Endodermal cell (in vitro differentiated cells): ENCODE measurements at regions not wholly inside any gene's neighbourhood (a gene's known extent, or its start where the extent isn't known, plus 50 kb on each side); places are given as distances from the start of the nearest gene placed in this dataset.
A peak's percentile ranks its signal among the peaks of the same experiment; 100 is the strongest.

Experiments
- DNase-seq: peaks from one replicate; pipeline ENCODE4 v3.0.0-alpha.2; 2017
- H3K27ac ChIP-seq: 2 replicates; pipeline ENCODE4 v1.5.1; 2013; ENCODE audit warnings: mild to moderate bottlenecking, low read depth, low read length, moderate library complexity
- H3K27me3 ChIP-seq: 2 replicates; pipeline ENCODE4 v1.6.1; 2013; ENCODE audit warnings: mild to moderate bottlenecking, low read length, moderate library complexity; ENCODE audit not compliant: insufficient read depth, control insufficient read depth, poor library complexity, severe bottlenecking
- H3K36me3 ChIP-seq: 2 replicates; pipeline ENCODE4 v1.7.0; 2013; ENCODE audit warnings: mild to moderate bottlenecking, low read length, moderate library complexity; ENCODE audit not compliant: control insufficient read depth, insufficient read depth
- H3K4me1 ChIP-seq: one replicate; pipeline ENCODE4 v1.7.0; 2013; ENCODE audit warnings: low read length; ENCODE audit not compliant: control insufficient read depth, insufficient read depth
- H3K4me3 ChIP-seq: 2 replicates; pipeline ENCODE4 v1.5.1; 2013; ENCODE audit warnings: mild to moderate bottlenecking, low read length, moderate library complexity
- H3K9ac ChIP-seq: 2 replicates; pipeline ENCODE4 v1.6.1; 2013; ENCODE audit warnings: mild to moderate bottlenecking, low read length, moderate library complexity; ENCODE audit not compliant: poor library complexity, severe bottlenecking; ENCODE audit errors: extremely low read depth
- H3K9me3 ChIP-seq: 2 replicates; pipeline ENCODE4 v1.6.1; 2013; ENCODE audit warnings: mild to moderate bottlenecking, low read length, moderate library complexity; ENCODE audit not compliant: control insufficient read depth
- H3K27ac Mint-ChIP-seq: 2 replicates; pipeline ENCODE4 v1.8.0; 2020; ENCODE audit warnings: mixed read lengths
- H3K27me3 Mint-ChIP-seq: 2 replicates; pipeline ENCODE4 v1.8.0; 2021; ENCODE audit warnings: mild to moderate bottlenecking, mixed read lengths; ENCODE audit not compliant: insufficient read depth
- H3K36me3 Mint-ChIP-seq: 2 replicates; pipeline ENCODE4 v1.8.0; 2020; ENCODE audit warnings: low read depth, mixed read lengths
- H3K4me1 Mint-ChIP-seq: 2 replicates; pipeline ENCODE4 v1.8.0; 2020; ENCODE audit warnings: mixed read lengths
- H3K4me3 Mint-ChIP-seq: 2 replicates; pipeline ENCODE4 v1.8.0; 2020; ENCODE audit warnings: mild to moderate bottlenecking, moderate library complexity, mixed read lengths
- H3K9me3 Mint-ChIP-seq: 2 replicates; pipeline ENCODE4 v1.8.0; 2020; ENCODE audit warnings: mild to moderate bottlenecking, mixed read lengths
- WGBS, 2 experiments: methylation state at CpG; one replicate each; pipeline versions ENCODE4 v1.1.5 to v1.1.7; 2013; ENCODE audit warnings: missing lambda C conversion rate in 2 of 2, mixed read lengths in 1 of 2; ENCODE audit not compliant: insufficient coverage in 1 of 2, insufficient read length in 1 of 2; 5-methylcytosine and 5-hydroxymethylcytosine counted together
- TF ChIP-seq, protein P1 (sequence below): fragments of 200-600 bp; sonication (generic); conservative IDR thresholded peaks from 2 replicates; pipeline ENCODE4 v1.5.0; 2021; ENCODE audit warnings: antibody characterized with exemption, mild to moderate bottlenecking

DNA sequence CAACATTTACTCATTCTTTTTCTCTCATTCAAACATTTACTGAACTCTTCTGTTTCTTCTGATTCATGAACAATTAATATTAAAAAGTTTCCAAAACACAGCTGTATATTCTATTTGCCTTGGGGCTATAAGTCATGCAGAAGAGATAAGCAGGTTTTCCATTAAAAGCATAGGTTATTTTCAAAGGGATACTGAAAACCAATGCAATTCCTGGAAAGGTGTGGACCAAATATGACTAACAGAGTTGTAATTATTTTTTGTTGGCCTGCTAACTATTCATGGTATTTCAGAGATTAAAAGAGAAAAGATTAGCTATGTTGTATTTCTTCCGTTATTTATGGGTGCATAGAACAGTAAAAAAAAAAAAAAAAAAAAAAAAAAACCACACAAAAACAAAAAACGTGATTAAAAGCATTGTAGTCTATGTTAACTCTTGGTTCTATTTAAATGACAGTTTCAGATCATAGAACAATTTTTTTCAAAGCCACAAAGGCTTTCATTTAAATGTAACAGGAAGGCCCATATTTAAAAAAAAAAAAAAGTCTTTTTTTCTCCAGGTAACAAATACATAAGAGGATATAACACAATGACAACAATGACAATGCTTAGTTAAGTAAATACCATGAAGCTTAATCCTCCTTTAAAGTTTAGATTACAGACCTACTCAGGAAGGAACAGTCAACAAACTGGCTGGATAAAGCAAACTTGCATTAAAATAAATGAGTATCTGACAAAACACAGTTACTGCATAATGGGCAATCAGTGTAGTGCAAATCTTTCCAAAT is 1042.9 kb downstream of the GATA3 start:
- Histone ChIP-seq H3K4me1 (no peaks in the 10 kb centered on the region), H3K27me3 (peaks cover 81% of the 10 kb centered on the region), H3K9ac (no peak overlapping the region), H3K4me3 (no peak overlapping the region), H3K36me3 (no peaks in the 10 kb centered on the region), H3K9me3 (peaks cover 6% of the 10 kb centered on the region), H3K27ac (no peak overlapping the region)
- Mint-ChIP-seq H3K4me1 (peaks cover 16% of the 10 kb centered on the region), H3K9me3 (peaks cover 9% of the 10 kb centered on the region), H3K27ac (no peak overlapping the region), H3K27me3 (peaks cover 90% of the 10 kb centered on the region), H3K4me3 (no peak overlapping the region), H3K36me3 (no peaks in the 10 kb centered on the region)
- no peak for DNase-seq
- no CpG with 5 or more reads among the region's 2 CpGs for WGBS, 2 experiments
- TF ChIP-seq, protein P1, sequence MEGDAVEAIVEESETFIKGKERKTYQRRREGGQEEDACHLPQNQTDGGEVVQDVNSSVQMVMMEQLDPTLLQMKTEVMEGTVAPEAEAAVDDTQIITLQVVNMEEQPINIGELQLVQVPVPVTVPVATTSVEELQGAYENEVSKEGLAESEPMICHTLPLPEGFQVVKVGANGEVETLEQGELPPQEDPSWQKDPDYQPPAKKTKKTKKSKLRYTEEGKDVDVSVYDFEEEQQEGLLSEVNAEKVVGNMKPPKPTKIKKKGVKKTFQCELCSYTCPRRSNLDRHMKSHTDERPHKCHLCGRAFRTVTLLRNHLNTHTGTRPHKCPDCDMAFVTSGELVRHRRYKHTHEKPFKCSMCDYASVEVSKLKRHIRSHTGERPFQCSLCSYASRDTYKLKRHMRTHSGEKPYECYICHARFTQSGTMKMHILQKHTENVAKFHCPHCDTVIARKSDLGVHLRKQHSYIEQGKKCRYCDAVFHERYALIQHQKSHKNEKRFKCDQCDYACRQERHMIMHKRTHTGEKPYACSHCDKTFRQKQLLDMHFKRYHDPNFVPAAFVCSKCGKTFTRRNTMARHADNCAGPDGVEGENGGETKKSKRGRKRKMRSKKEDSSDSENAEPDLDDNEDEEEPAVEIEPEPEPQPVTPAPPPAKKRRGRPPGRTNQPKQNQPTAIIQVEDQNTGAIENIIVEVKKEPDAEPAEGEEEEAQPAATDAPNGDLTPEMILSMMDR: no peak

DNA sequence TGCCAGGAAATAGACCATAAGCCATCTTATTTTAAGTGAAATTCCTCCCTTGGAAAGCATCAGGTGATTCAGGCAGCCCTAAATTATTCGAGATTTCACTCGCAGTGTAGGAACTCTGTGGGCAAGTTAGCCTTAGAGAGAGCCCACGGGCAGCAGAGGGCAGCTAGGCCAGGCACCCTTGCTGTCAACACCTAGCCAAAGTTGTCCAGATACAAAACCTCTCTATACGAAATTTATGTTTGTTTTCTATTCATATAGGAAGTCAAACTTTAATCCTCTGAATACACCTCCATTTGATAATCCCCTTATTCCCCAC is 1043.5 kb downstream of the GATA3 start:
- H3K27ac Mint-ChIP-seq: no peak overlapping the region
- Histone ChIP-seq H3K4me1 (no peaks in the 10 kb centered on the region), H3K4me3 (no peak overlapping the region), H3K27me3 (peaks cover 81% of the 10 kb centered on the region), H3K27ac (no peak overlapping the region), H3K36me3 (no peaks in the 10 kb centered on the region), H3K9ac (no peak overlapping the region), H3K9me3 (peaks cover 6% of the 10 kb centered on the region)
- TF ChIP-seq, protein P1: no peak
- DNase-seq: peak; percentile 47
- H3K4me3 Mint-ChIP-seq: no peak overlapping the region
- 11 to 24% methylated on average over 2 to 4 of the region's 4 CpGs for WGBS, 2 experiments
- peaks cover 9% of the 10 kb centered on the region for H3K9me3 Mint-ChIP-seq
- H3K27me3 Mint-ChIP-seq: peaks cover 87% of the 10 kb centered on the region
- H3K4me1 Mint-ChIP-seq: peaks cover 16% of the 10 kb centered on the region
- H3K36me3 Mint-ChIP-seq: no peaks in the 10 kb centered on the region

DNA sequence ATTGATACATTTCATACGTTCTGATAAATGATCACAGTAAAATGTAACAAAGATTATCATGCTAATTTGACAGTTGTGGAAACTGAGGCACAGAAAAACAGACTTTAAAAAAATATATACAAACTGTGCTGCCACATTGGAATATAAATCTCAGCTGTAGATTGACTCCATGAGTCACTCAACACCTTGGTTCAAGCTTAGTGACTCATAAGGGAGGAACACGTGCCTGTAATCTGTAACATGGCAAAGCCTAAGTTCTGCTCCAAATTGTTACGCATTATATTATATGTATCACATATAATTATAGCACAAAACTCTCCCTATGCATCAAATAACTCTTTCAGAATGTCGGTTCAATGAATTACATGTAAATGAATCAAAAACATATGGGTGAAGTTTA is 1047.5 kb downstream of the GATA3 start:
- Histone ChIP-seq H3K27me3 (peaks cover 75% of the 10 kb centered on the region), H3K9ac (no peak overlapping the region), H3K4me3 (no peak overlapping the region), H3K9me3 (no peaks in the 10 kb centered on the region), H3K4me1 (no peaks in the 10 kb centered on the region), H3K27ac (no peak overlapping the region), H3K36me3 (no peaks in the 10 kb centered on the region)
- no peak overlapping the region for H3K27ac Mint-ChIP-seq
- peaks cover 79% of the 10 kb centered on the region for H3K27me3 Mint-ChIP-seq
- DNase-seq: no peak
- H3K4me1 Mint-ChIP-seq: peaks cover 16% of the 10 kb centered on the region
- TF ChIP-seq, protein P1: no peak
- 68 to 80% methylated on average over 1 to 3 of the region's 4 CpGs for WGBS, 2 experiments
- no peaks in the 10 kb centered on the region for H3K9me3 Mint-ChIP-seq
- no peaks in the 10 kb centered on the region for H3K36me3 Mint-ChIP-seq
- H3K4me3 Mint-ChIP-seq: no peak overlapping the region
